SU-DHL-6 (cell line): ENCODE measurements at regions not wholly inside any gene's neighbourhood (a gene's known extent, or its start where the extent isn't known, plus 50 kb on each side); places are given as distances from the start of the nearest gene placed in this dataset.

Experiments used
- H2AFZ ChIP-seq: fragments of 200-600 bp; sonication (generic); 2 replicates; pipeline ENCODE4 v1.6.1; 2014; ENCODE audit warnings: low read depth, mild to moderate bottlenecking, moderate library complexity, mixed read lengths, antibody characterized with exemption, low read length; ENCODE audit not compliant: severe bottlenecking
- H3F3A ChIP-seq: fragments of 200-600 bp; shearing (Covaris generic); 2 replicates; pipeline ENCODE4 v1.6.0; 2016; ENCODE audit warnings: antibody characterized with exemption, mild to moderate bottlenecking; ENCODE audit not compliant: insufficient read depth
- H3K27ac ChIP-seq: fragments of 200-600 bp; sonication (generic); 2 replicates; pipeline ENCODE4 v1.5.1; 2016; ENCODE audit warnings: low read depth, mild to moderate bottlenecking, low read length, moderate library complexity, mixed read lengths
- H3K27me3 ChIP-seq: fragments of 200-600 bp; sonication (generic), shearing (Covaris generic); 2 replicates; pipeline ENCODE4 v1.6.0; 2014; ENCODE audit warnings: mild to moderate bottlenecking, low read length
- H3K36me3 ChIP-seq: fragments of 200-600 bp; sonication (generic); 2 replicates; pipeline ENCODE4 v1.6.1; 2014; ENCODE audit warnings: mild to moderate bottlenecking, low read length, mixed read lengths
- H3K4me2 ChIP-seq: fragments of 300-600, 200-600 bp; shearing (Covaris generic), sonication (generic); 2 replicates; pipeline ENCODE4 v1.6.0; 2014; ENCODE audit warnings: low read length, low read depth, mild to moderate bottlenecking; ENCODE audit not compliant: poor library complexity, severe bottlenecking
- H3K4me3 ChIP-seq: fragments of 200-600 bp; sonication (generic); 2 replicates; pipeline ENCODE4 v1.5.1; 2014; ENCODE audit warnings: antibody characterized with exemption, low read length, mild to moderate bottlenecking, mixed read lengths; ENCODE audit not compliant: insufficient read depth, poor library complexity, severe bottlenecking
- H3K79me2 ChIP-seq: fragments of 200-600 bp; sonication (generic); 2 replicates; pipeline ENCODE4 v1.6.1; 2014; ENCODE audit warnings: mild to moderate bottlenecking, low read length, moderate library complexity; ENCODE audit not compliant: insufficient read depth
- H3K9ac ChIP-seq: fragments of 200-600 bp; sonication (generic); 2 replicates; pipeline ENCODE4 v1.7.0; 2014; ENCODE audit warnings: mild to moderate bottlenecking, low read length
- H3K9me2 ChIP-seq: fragments of 200-600 bp; sonication (generic); replicated peaks from 2 replicates; pipeline ENCODE4 v1.6.1; 2014; ENCODE audit warnings: low read length; ENCODE audit not compliant: insufficient read depth
- H3K9me3 ChIP-seq: fragments of 200-600 bp; sonication (generic); 2 replicates; pipeline ENCODE4 v1.6.1; 2014; ENCODE audit warnings: low read length, mixed read lengths; ENCODE audit not compliant: insufficient read depth
- H4K20me1 ChIP-seq: fragments of 200-600 bp; sonication (generic); 2 replicates; pipeline ENCODE4 v1.6.1; 2014; ENCODE audit warnings: low read depth, mild to moderate bottlenecking, antibody characterized with exemption, low read length, moderate library complexity, mixed read lengths
- CTCF ChIP-seq: fragments of 200-600 bp; sonication (generic); IDR thresholded peaks from one replicate; pipeline ENCODE4 v1.5.1; 2017; ENCODE audit warnings: antibody characterized with exemption, mild to moderate bottlenecking, low read length, moderate library complexity; ENCODE audit not compliant: insufficient read depth, poor library complexity, severe bottlenecking
- EZH2phosphoT487 ChIP-seq: fragments of 200-600 bp; sonication (generic), shearing (Covaris generic); conservative IDR thresholded peaks from 2 replicates; pipeline ENCODE4 v1.6.1; 2018; ENCODE audit warnings: mild to moderate bottlenecking, antibody characterized with exemption, low read length, moderate library complexity, mixed read lengths

- H3K79me2 ChIP-seq: no peaks in the 10 kb centered on the region
- no peaks in the 10 kb centered on the region for H3K36me3 ChIP-seq
- no peak overlapping the region for H2AFZ ChIP-seq
- H3F3A ChIP-seq: no peaks in the 10 kb centered on the region
- H3K27ac ChIP-seq: no peak overlapping the region
- H3K9me2 ChIP-seq: no peaks in the 10 kb centered on the region
- no peak for TF ChIP-seq CTCF
- H3K4me2 ChIP-seq: no peak overlapping the region
- H3K27me3 ChIP-seq: no peaks in the 10 kb centered on the region
- no peaks in the 10 kb centered on the region for H3K9me3 ChIP-seq
- H3K9ac ChIP-seq: no peak overlapping the region
- H3K4me3 ChIP-seq: no peak overlapping the region
- no peaks in the 10 kb centered on the region for H4K20me1 ChIP-seq
These were observed 50.4 kb upstream of the ARHGEF7 start for GRCh38 chr13:111064661-111065060.

GRCh38 chr13:111062966-111063365 lies 52.1 kb upstream of the ARHGEF7 start:
- Histone ChIP-seq H3K27me3 (no peaks in the 10 kb centered on the region), H3F3A (no peaks in the 10 kb centered on the region), H3K4me3 (no peak overlapping the region), H3K9me2 (no peaks in the 10 kb centered on the region), H3K9me3 (no peaks in the 10 kb centered on the region), H3K4me2 (no peak overlapping the region), H2AFZ (no peak overlapping the region), H3K9ac (no peak overlapping the region), H3K27ac (no peak overlapping the region), H3K36me3 (no peaks in the 10 kb centered on the region), H4K20me1 (no peaks in the 10 kb centered on the region), H3K79me2 (no peaks in the 10 kb centered on the region)
- TF ChIP-seq CTCF (no peak), EZH2phosphoT487 (no peak)

- no peaks in the 10 kb centered on the region for H3K27me3 ChIP-seq
- no peak overlapping the region for H2AFZ ChIP-seq
- H4K20me1 ChIP-seq: no peaks in the 10 kb centered on the region
- no peaks in the 10 kb centered on the region for H3F3A ChIP-seq
- H3K9me2 ChIP-seq: no peaks in the 10 kb centered on the region
- no peak overlapping the region for H3K9ac ChIP-seq
- H3K4me3 ChIP-seq: no peak overlapping the region
- TF ChIP-seq CTCF: no peak
- no peak for TF ChIP-seq EZH2phosphoT487
- H3K4me2 ChIP-seq: no peak overlapping the region
- no peaks in the 10 kb centered on the region for H3K36me3 ChIP-seq
- no peak overlapping the region for H3K27ac ChIP-seq
- H3K79me2 ChIP-seq: no peaks in the 10 kb centered on the region
- no peaks in the 10 kb centered on the region for H3K9me3 ChIP-seq
These were observed 52.8 kb upstream of the ARHGEF7 start for GRCh38 chr13:111062305-111062704.

- no peaks in the 10 kb centered on the region for H3K36me3 ChIP-seq
- H3K79me2 ChIP-seq: no peaks in the 10 kb centered on the region
- no peaks in the 10 kb centered on the region for H3F3A ChIP-seq
- H4K20me1 ChIP-seq: no peaks in the 10 kb centered on the region
- H3K9ac ChIP-seq: no peak overlapping the region
- TF ChIP-seq CTCF (no peak), EZH2phosphoT487 (no peak)
- no peak overlapping the region for H3K4me2 ChIP-seq
- H3K9me2 ChIP-seq: no peaks in the 10 kb centered on the region
- no peak overlapping the region for H2AFZ ChIP-seq
- no peaks in the 10 kb centered on the region for H3K9me3 ChIP-seq
- no peaks in the 10 kb centered on the region for H3K27me3 ChIP-seq
- no peak overlapping the region for H3K27ac ChIP-seq
- H3K4me3 ChIP-seq: no peak overlapping the region
These were observed 53.6 kb upstream of the ARHGEF7 start for GRCh38 chr13:111061358-111062045.
